ENCODE measurements at regions not wholly inside any gene's neighbourhood (a gene's known extent, or its start where the extent isn't known, plus 50 kb on each side); places are given as distances from the start of the nearest gene placed in this dataset.

GRCh38 chr13:80502359-80502758 lies 161.4 kb upstream of the SPRY2 start:
- no peak overlapping the region for H3K27ac ChIP-seq
- DNase-seq = no peak
- H3K36me3 ChIP-seq (replicated peaks in 1 of 2) = no peaks in the 10 kb centered on the region
- no peak for TF ChIP-seq CTCF (IDR thresholded peaks at IDR 0.05)
- no peak for TF ChIP-seq POLR2A (IDR thresholded peaks at IDR 0.05)
- no peaks in the 10 kb centered on the region for H3K9me3 ChIP-seq (replicated peaks in 1 of 3)
- intact Hi-C loops (cut with DNase I) = no loop called here
- H3K4me1 ChIP-seq (replicated peaks in 1 of 2) = no peaks in the 10 kb centered on the region
- no peaks in the 10 kb centered on the region for H3K27me3 ChIP-seq
- no peak overlapping the region for H3K4me3 ChIP-seq

GRCh38 chr13:80501556-80501955 lies 160.6 kb upstream of the SPRY2 start:
- TF ChIP-seq POLR2A (IDR thresholded peaks at IDR 0.05) = no peak
- intact Hi-C loops (cut with DNase I) = no loop called here
- Histone ChIP-seq H3K4me3 (no peak overlapping the region), H3K4me1 (replicated peaks in 1 of 2) (no peaks in the 10 kb centered on the region), H3K27ac (no peak overlapping the region), H3K9me3 (replicated peaks in 1 of 3) (no peaks in the 10 kb centered on the region), H3K27me3 (no peaks in the 10 kb centered on the region), H3K36me3 (replicated peaks in 1 of 2) (no peaks in the 10 kb centered on the region)
- DNase-seq = no peak
- 92 to 95% (median 94%) methylated on average over 3 of the region's 3 CpGs for WGBS, 4 donors

GRCh38 chr13:80499536-80500290 lies 158.8 kb upstream of the SPRY2 start:
- Histone ChIP-seq H3K4me3 (no peak overlapping the region), H3K27ac (no peak overlapping the region), H3K36me3 (replicated peaks in 1 of 2) (no peaks in the 10 kb centered on the region), H3K9me3 (replicated peaks in 1 of 3) (no peaks in the 10 kb centered on the region), H3K4me1 (replicated peaks in 1 of 2) (no peaks in the 10 kb centered on the region), H3K27me3 (no peaks in the 10 kb centered on the region)
- 68 to 77% (median 73%) methylated on average over 4 of the region's 4 CpGs for WGBS, 4 donors
- TF ChIP-seq POLR2A (IDR thresholded peaks at IDR 0.05) (no peak), CTCF (IDR thresholded peaks at IDR 0.05) (no peak)
- intact Hi-C loops (cut with DNase I) = no loop called here
- no peak for DNase-seq

GRCh38 chr13:80498433-80498832 lies 157.5 kb upstream of the SPRY2 start:
- Histone ChIP-seq H3K4me3 (no peak overlapping the region), H3K36me3 (replicated peaks in 1 of 2) (no peaks in the 10 kb centered on the region), H3K27ac (no peak overlapping the region), H3K27me3 (no peaks in the 10 kb centered on the region), H3K9me3 (replicated peaks in 1 of 3) (no peaks in the 10 kb centered on the region), H3K4me1 (replicated peaks in 1 of 2) (no peaks in the 10 kb centered on the region)
- intact Hi-C loops (cut with DNase I) = no loop called here
- TF ChIP-seq CTCF (IDR thresholded peaks at IDR 0.05) (no peak), POLR2A (IDR thresholded peaks at IDR 0.05) (no peak)
- 54 to 86% (median 72%) methylated on average over 3 of the region's 3 CpGs for WGBS, 4 donors
- no peak for DNase-seq

- DNase-seq = no peak
- TF ChIP-seq POLR2A (IDR thresholded peaks at IDR 0.05) (no peak), CTCF (IDR thresholded peaks at IDR 0.05) (no peak)
- Histone ChIP-seq H3K9me3 (replicated peaks in 1 of 3) (no peaks in the 10 kb centered on the region), H3K4me3 (no peak overlapping the region), H3K27ac (no peak overlapping the region), H3K36me3 (replicated peaks in 1 of 2) (no peaks in the 10 kb centered on the region), H3K4me1 (replicated peaks in 1 of 2) (no peaks in the 10 kb centered on the region), H3K27me3 (no peaks in the 10 kb centered on the region)
- intact Hi-C loops (cut with DNase I) = no loop called here
- WGBS, 4 donors = 81 to 91% (median 87%) methylated on average over 3 of the region's 3 CpGs
Observed at GRCh38 chr13:80497978-80498377, 157.1 kb upstream of the SPRY2 start.
